Stimulated activated CD4-positive, alpha-beta T cell treated with anti-CD3 and anti-CD28 coated beads, Interleukin-4, amount 100 ng/mL, for 24 hours (primary cell): ENCODE measurements at regions not wholly inside any gene's neighbourhood (a gene's known extent, or its start where the extent isn't known, plus 50 kb on each side); places are given as distances from the start of the nearest gene placed in this dataset.
"Not testable (repeated sequence)": the region's sequence is repeated elsewhere in the genome, so short reads cannot be mapped to it uniquely, and the experiment has no call there.

Experiments
- DNase-seq: peaks from one replicate; pipeline ENCODE4 v3.0.0-alpha.2; 2020

GRCh38 chr4:101415962-101416361 lies 68.6 kb upstream of the PPP3CA start:
- DNase-seq = no peak

- DNase-seq = no peak
Measured at GRCh38 chr4:101414496-101414895, 67.2 kb upstream of the PPP3CA start.

GRCh38 chr4:101411926-101412325 lies 64.6 kb upstream of the PPP3CA start:
- DNase-seq = no peak

- DNase-seq = not testable (repeated sequence)
Measured at GRCh38 chr4:101411281-101411910, 64.1 kb upstream of the PPP3CA start.

- peak; percentile 14 for DNase-seq
Measured at GRCh38 chr4:101400096-101400495, 52.8 kb upstream of the PPP3CA start.

- no peak for DNase-seq
Measured at GRCh38 chr4:101398807-101399206, 51.5 kb upstream of the PPP3CA start.
